ENCODE measurements at regions not wholly inside any gene's neighbourhood (a gene's known extent, or its start where the extent isn't known, plus 50 kb on each side); places are given as distances from the start of the nearest gene placed in this dataset.

GRCh38 chr2:14422426-14422825, 210.1 kb upstream of the LRATD1 start:
- 36 to 41% methylated on average over 4 of the region's 4 CpGs for WGBS, 2 experiments (ENCODE audit: low coverage in 1 of 2, low lambda C conversion rate in 2 of 2, missing lambda C conversion rate in 2 of 2)
- in situ Hi-C loops (cut with MboI), result no loop called here
- no peaks in the 10 kb centered on the region for H3F3A ChIP-seq (ENCODE audit: insufficient read depth)

DNA sequence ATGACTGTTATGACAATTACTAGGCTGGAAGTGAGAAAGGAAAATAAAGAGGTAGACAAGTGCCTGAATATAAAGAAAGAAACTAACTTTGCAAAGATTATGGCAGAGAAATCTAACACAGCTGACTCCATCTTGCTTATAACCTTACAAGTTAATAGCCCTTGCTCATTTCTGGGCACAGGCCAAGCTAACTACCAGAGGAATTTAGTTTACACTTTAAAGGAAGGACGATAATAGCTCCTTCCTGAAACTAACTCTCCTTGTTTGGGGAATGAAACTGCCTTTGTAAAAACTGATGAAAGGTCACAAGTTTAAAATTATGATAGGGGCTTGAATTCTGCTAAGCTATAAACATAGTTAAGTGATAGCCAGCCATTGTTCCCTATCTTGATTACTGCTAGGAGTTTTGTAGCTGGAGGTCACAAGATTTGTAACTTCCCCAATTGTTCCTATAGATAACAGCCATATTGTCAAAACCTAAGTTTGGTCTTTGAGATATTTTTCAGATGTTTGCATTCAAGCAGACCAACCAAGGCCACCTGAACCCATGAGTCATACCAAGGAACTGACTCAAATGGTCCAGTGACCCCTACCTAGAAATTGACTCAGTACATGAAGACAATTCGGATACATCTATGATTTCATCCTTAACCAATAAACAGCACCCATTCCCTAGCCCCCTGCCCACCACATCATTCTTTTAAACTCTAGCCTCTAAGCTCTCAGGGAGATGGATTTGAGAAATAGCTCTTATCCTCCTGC, 209.2 kb upstream of the LRATD1 start:
- Histone ChIP-seq H3F3A (ENCODE audit: insufficient read depth) (no peaks in the 10 kb centered on the region), H3K4me3 (no peak overlapping the region), H3K79me2 (ENCODE audit: insufficient read depth) (no peaks in the 10 kb centered on the region), H3K4me1 (ENCODE audit: insufficient read depth) (peaks cover 4% of the 10 kb centered on the region), H3K9me2 (ENCODE audit: insufficient read depth) (no peaks in the 10 kb centered on the region), H3K27me3 (replicated peaks; ENCODE audit: insufficient read depth) (no peaks in the 10 kb centered on the region), H3K4me2 (ENCODE audit: unreplicated experiment) (no peak overlapping the region), H3K36me3 (ENCODE audit: low read depth) (no peaks in the 10 kb centered on the region), H3K9me3 (ENCODE audit: low read depth) (no peaks in the 10 kb centered on the region), H2AFZ (no peak overlapping the region), H4K20me1 (ENCODE audit: insufficient read depth) (no peaks in the 10 kb centered on the region), H3K9ac (no peak overlapping the region), H3K27ac (no peak overlapping the region)
- WGBS, 2 experiments (ENCODE audit: low coverage in 1 of 2, low lambda C conversion rate in 2 of 2, missing lambda C conversion rate in 2 of 2), result 23 to 27% methylated on average over 2 of the region's 2 CpGs
- TF ChIP-seq EZH2 (IDR thresholded peaks at IDR 0.05; ENCODE audit: insufficient read depth, poor library complexity, severe bottlenecking), result no peak
- TF ChIP-seq EZH2phosphoT487 (IDR thresholded peaks at IDR 0.05; ENCODE audit: insufficient read depth, low read depth), result no peak
- in situ Hi-C loops (cut with MboI), result no loop called here
- DNase-seq, result no peak

More at GRCh38 chr2:14422426-14422825, 210.1 kb upstream of the LRATD1 start:
- H3K4me1 ChIP-seq (ENCODE audit: insufficient read depth), result peaks cover 7% of the 10 kb centered on the region; the same call in 1 of the 2 replicates
- no peaks in the 10 kb centered on the region for H4K20me1 ChIP-seq (ENCODE audit: insufficient read depth)
- TF ChIP-seq EZH2 (IDR thresholded peaks at IDR 0.05; ENCODE audit: insufficient read depth, poor library complexity, severe bottlenecking), result no peak
- no peak for TF ChIP-seq EZH2phosphoT487 (IDR thresholded peaks at IDR 0.05; ENCODE audit: insufficient read depth, low read depth)
- H3K4me3 ChIP-seq, result no peak overlapping the region
- H3K9me2 ChIP-seq (ENCODE audit: insufficient read depth), result no peaks in the 10 kb centered on the region
- H3K79me2 ChIP-seq (ENCODE audit: insufficient read depth), result no peaks in the 10 kb centered on the region
- DNase-seq, result no peak
- H3K27me3 ChIP-seq (replicated peaks; ENCODE audit: insufficient read depth), result no peaks in the 10 kb centered on the region
- no peak overlapping the region for H3K9ac ChIP-seq
- H3K4me2 ChIP-seq (ENCODE audit: unreplicated experiment), result no peak overlapping the region
- H3K9me3 ChIP-seq (ENCODE audit: low read depth), result no peaks in the 10 kb centered on the region
- no peaks in the 10 kb centered on the region for H3K36me3 ChIP-seq (ENCODE audit: low read depth)
- H3K27ac ChIP-seq, result no peak overlapping the region
- no peak overlapping the region for H2AFZ ChIP-seq

GRCh38 chr2:14424478-14425390, 207.8 kb upstream of the LRATD1 start:
- Histone ChIP-seq H2AFZ (no peak overlapping the region), H3K4me2 (ENCODE audit: unreplicated experiment) (no peak overlapping the region), H3K9me2 (ENCODE audit: insufficient read depth) (no peaks in the 10 kb centered on the region), H4K20me1 (ENCODE audit: insufficient read depth) (no peaks in the 10 kb centered on the region), H3K36me3 (ENCODE audit: low read depth) (no peaks in the 10 kb centered on the region), H3K27ac (no peak overlapping the region), H3K27me3 (replicated peaks; ENCODE audit: insufficient read depth) (no peaks in the 10 kb centered on the region), H3K9ac (no peak overlapping the region), H3K79me2 (ENCODE audit: insufficient read depth) (no peaks in the 10 kb centered on the region), H3F3A (ENCODE audit: insufficient read depth) (no peaks in the 10 kb centered on the region), H3K4me3 (no peak overlapping the region), H3K4me1 (ENCODE audit: insufficient read depth) (peaks cover 4% of the 10 kb centered on the region), H3K9me3 (ENCODE audit: low read depth) (no peaks in the 10 kb centered on the region)
- WGBS, 2 experiments (ENCODE audit: low coverage in 1 of 2, low lambda C conversion rate in 2 of 2, missing lambda C conversion rate in 2 of 2), result 37 to 41% methylated on average over 5 of the region's 5 CpGs
- in situ Hi-C loops (cut with MboI), result no loop called here
- TF ChIP-seq EZH2 (IDR thresholded peaks at IDR 0.05; ENCODE audit: insufficient read depth, poor library complexity, severe bottlenecking) (no peak), EZH2phosphoT487 (IDR thresholded peaks at IDR 0.05; ENCODE audit: insufficient read depth, low read depth) (no peak)
- DNase-seq, result no peak

DNA sequence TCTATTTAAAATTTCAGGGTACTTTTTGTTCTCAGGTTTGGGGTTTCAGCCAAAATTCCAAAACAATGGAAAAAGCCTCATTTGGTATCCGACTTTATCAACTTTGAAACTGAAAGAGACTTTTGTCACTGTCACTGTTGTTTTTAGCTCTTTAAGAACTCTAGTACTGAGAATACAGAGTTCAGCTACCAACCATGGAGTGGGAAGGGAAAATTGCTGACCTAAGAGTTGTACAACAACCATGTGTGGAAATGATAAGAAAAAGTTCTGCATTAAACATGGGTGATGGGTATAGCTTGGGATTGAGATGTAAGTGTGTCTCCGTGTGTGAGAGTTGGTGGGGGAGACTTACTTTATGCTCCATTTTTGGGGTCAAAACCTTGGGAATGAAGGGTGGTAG, 206.6 kb upstream of the LRATD1 start:
- in situ Hi-C loops (cut with MboI), result no loop called here
- peaks cover 2% of the 10 kb centered on the region for H3K4me1 ChIP-seq (ENCODE audit: insufficient read depth)
- no peak for TF ChIP-seq EZH2phosphoT487 (IDR thresholded peaks at IDR 0.05; ENCODE audit: insufficient read depth, low read depth)
- no peak for TF ChIP-seq EZH2 (IDR thresholded peaks at IDR 0.05; ENCODE audit: insufficient read depth, poor library complexity, severe bottlenecking)

More for the DNA sequence above, 206.6 kb upstream of the LRATD1 start:
- Histone ChIP-seq H3K27ac (no peak overlapping the region), H3K27me3 (replicated peaks; ENCODE audit: insufficient read depth) (no peaks in the 10 kb centered on the region), H3K4me3 (no peak overlapping the region), H3K79me2 (ENCODE audit: insufficient read depth) (no peaks in the 10 kb centered on the region), H2AFZ (no peak overlapping the region), H3K9ac (no peak overlapping the region), H3K36me3 (ENCODE audit: low read depth) (no peaks in the 10 kb centered on the region), H3K9me2 (ENCODE audit: insufficient read depth) (no peaks in the 10 kb centered on the region), H3F3A (ENCODE audit: insufficient read depth) (no peaks in the 10 kb centered on the region), H3K4me2 (ENCODE audit: unreplicated experiment) (no peak overlapping the region), H4K20me1 (ENCODE audit: insufficient read depth) (no peaks in the 10 kb centered on the region), H3K9me3 (ENCODE audit: low read depth) (no peaks in the 10 kb centered on the region)
- no peak for DNase-seq
- 52 to 63% methylated on average over 2 of the region's 2 CpGs for WGBS, 2 experiments (ENCODE audit: low coverage in 1 of 2, low lambda C conversion rate in 2 of 2, missing lambda C conversion rate in 2 of 2)

Measured in GM23248 (cell line).